IMR-90 (cell line): ENCODE measurements at regions not wholly inside any gene's neighbourhood (a gene's known extent, or its start where the extent isn't known, plus 50 kb on each side); places are given as distances from the start of the nearest gene placed in this dataset.

Source experiments
- BHLHE40 ChIP-seq: fragments of 150-350 bp; IDR thresholded peaks from 2 replicates; pipeline ENCODE4 v1.6.1; 2016; ENCODE audit warnings: mild to moderate bottlenecking, low read depth, low read length
- NFE2L2 ChIP-seq: fragments of 150-350 bp; IDR thresholded peaks from 2 replicates; pipeline ENCODE4 v1.6.1; 2016; ENCODE audit warnings: low read depth, mild to moderate bottlenecking, low read length
- POLR2A ChIP-seq: IDR thresholded peaks from 2 replicates; pipeline ENCODE4 v1.6.1; 2012; ENCODE audit warnings: mild to moderate bottlenecking, low read depth, low read length
- TF ChIP-seq, protein P1 (sequence below): conservative IDR thresholded peaks from 2 replicates; pipeline ENCODE4 v1.5.1; 2012; ENCODE audit warnings: mild to moderate bottlenecking, low read depth, low read length, improper control_type of control experiment
- TF ChIP-seq, protein P2 (sequence below): fragments of 150-350 bp; IDR thresholded peaks from 2 replicates; pipeline ENCODE4 v1.6.1; 2017; ENCODE audit warnings: mild to moderate bottlenecking, antibody characterized with exemption, low read length, low read depth

- TF ChIP-seq POLR2A (no peak), NFE2L2 (no peak), BHLHE40 (no peak)
- TF ChIP-seq, protein P1, sequence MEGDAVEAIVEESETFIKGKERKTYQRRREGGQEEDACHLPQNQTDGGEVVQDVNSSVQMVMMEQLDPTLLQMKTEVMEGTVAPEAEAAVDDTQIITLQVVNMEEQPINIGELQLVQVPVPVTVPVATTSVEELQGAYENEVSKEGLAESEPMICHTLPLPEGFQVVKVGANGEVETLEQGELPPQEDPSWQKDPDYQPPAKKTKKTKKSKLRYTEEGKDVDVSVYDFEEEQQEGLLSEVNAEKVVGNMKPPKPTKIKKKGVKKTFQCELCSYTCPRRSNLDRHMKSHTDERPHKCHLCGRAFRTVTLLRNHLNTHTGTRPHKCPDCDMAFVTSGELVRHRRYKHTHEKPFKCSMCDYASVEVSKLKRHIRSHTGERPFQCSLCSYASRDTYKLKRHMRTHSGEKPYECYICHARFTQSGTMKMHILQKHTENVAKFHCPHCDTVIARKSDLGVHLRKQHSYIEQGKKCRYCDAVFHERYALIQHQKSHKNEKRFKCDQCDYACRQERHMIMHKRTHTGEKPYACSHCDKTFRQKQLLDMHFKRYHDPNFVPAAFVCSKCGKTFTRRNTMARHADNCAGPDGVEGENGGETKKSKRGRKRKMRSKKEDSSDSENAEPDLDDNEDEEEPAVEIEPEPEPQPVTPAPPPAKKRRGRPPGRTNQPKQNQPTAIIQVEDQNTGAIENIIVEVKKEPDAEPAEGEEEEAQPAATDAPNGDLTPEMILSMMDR, result no peak
- TF ChIP-seq, protein P2, sequence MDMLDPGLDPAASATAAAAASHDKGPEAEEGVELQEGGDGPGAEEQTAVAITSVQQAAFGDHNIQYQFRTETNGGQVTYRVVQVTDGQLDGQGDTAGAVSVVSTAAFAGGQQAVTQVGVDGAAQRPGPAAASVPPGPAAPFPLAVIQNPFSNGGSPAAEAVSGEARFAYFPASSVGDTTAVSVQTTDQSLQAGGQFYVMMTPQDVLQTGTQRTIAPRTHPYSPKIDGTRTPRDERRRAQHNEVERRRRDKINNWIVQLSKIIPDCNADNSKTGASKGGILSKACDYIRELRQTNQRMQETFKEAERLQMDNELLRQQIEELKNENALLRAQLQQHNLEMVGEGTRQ, result no peak
Measured at GRCh38 chr1:88526456-88526855, 157.6 kb upstream of the PKN2 start.
